ENCODE measurements at regions not wholly inside any gene's neighbourhood (a gene's known extent, or its start where the extent isn't known, plus 50 kb on each side); places are given as distances from the start of the nearest gene placed in this dataset.

- DNase-seq (ENCODE audit: low spot score) (no peak), ATAC-seq (ENCODE audit: insufficient number of reproducible peaks, low FRiP score, low read depth) (no peak)
- TF ChIP-seq CTCF (IDR thresholded peaks at IDR 0.05): no peak
- Histone ChIP-seq H3K9me3 (no peaks in the 10 kb centered on the region), H3K36me3 (no peaks in the 10 kb centered on the region), H3K27me3 (replicated peaks; ENCODE audit: insufficient read depth) (no peaks in the 10 kb centered on the region), H3K27ac (no peak overlapping the region), H3K4me3 (no peak overlapping the region), H3K4me1 (ENCODE audit: control insufficient read depth in 1 of 2, low read depth in 2 of 2) (no peaks in the 10 kb centered on the region)
These were observed 670.5 kb upstream of the SEMA6A start for GRCh38 chr5:117245130-117245529.

- Histone ChIP-seq H3K4me1 (ENCODE audit: control insufficient read depth in 1 of 2, low read depth in 2 of 2) (no peaks in the 10 kb centered on the region), H3K27ac (no peak overlapping the region), H3K4me3 (no peak overlapping the region), H3K27me3 (replicated peaks; ENCODE audit: insufficient read depth) (no peaks in the 10 kb centered on the region), H3K9me3 (no peaks in the 10 kb centered on the region), H3K36me3 (no peaks in the 10 kb centered on the region)
- DNase-seq (ENCODE audit: low spot score) (no peak), ATAC-seq (ENCODE audit: insufficient number of reproducible peaks, low FRiP score, low read depth) (no peak)
- TF ChIP-seq CTCF (IDR thresholded peaks at IDR 0.05): no peak
These were observed 667.4 kb upstream of the SEMA6A start for GRCh38 chr5:117242028-117242427.

- Histone ChIP-seq H3K36me3 (no peaks in the 10 kb centered on the region), H3K9me3 (no peaks in the 10 kb centered on the region), H3K27me3 (replicated peaks; ENCODE audit: insufficient read depth) (no peaks in the 10 kb centered on the region), H3K4me1 (ENCODE audit: control insufficient read depth in 1 of 2, low read depth in 2 of 2) (no peaks in the 10 kb centered on the region), H3K27ac (no peak overlapping the region), H3K4me3 (no peak overlapping the region)
- no peak for DNase-seq (ENCODE audit: low spot score)
- ATAC-seq (ENCODE audit: insufficient number of reproducible peaks, low FRiP score, low read depth): no peak
- no peak for TF ChIP-seq CTCF (IDR thresholded peaks at IDR 0.05)
These were observed 662.3 kb upstream of the SEMA6A start for GRCh38 chr5:117236941-117237340.

- ATAC-seq (ENCODE audit: insufficient number of reproducible peaks, low FRiP score, low read depth): no peak
- no peak overlapping the region for H3K27ac ChIP-seq
- no peaks in the 10 kb centered on the region for H3K4me1 ChIP-seq (ENCODE audit: control insufficient read depth in 1 of 2, low read depth in 2 of 2)
- H3K9me3 ChIP-seq: no peaks in the 10 kb centered on the region
- H3K36me3 ChIP-seq: no peaks in the 10 kb centered on the region
- H3K27me3 ChIP-seq (replicated peaks; ENCODE audit: insufficient read depth): no peaks in the 10 kb centered on the region
- no peak for TF ChIP-seq CTCF (IDR thresholded peaks at IDR 0.05)
- H3K4me3 ChIP-seq: no peak overlapping the region
- no peak for DNase-seq (ENCODE audit: low spot score)
These were observed 661.2 kb upstream of the SEMA6A start for GRCh38 chr5:117235786-117236185.

GRCh38 chr5:117230375-117230774 lies 655.8 kb upstream of the SEMA6A start:
- ATAC-seq (ENCODE audit: insufficient number of reproducible peaks, low FRiP score, low read depth) (no peak), DNase-seq (ENCODE audit: low spot score) (no peak)
- no peak for TF ChIP-seq CTCF (IDR thresholded peaks at IDR 0.05)
- H3K4me1 ChIP-seq (ENCODE audit: control insufficient read depth in 1 of 2, low read depth in 2 of 2): no peaks in the 10 kb centered on the region
- H3K27me3 ChIP-seq (replicated peaks; ENCODE audit: insufficient read depth): no peaks in the 10 kb centered on the region
- no peaks in the 10 kb centered on the region for H3K9me3 ChIP-seq
- H3K36me3 ChIP-seq: no peaks in the 10 kb centered on the region
- no peak overlapping the region for H3K4me3 ChIP-seq
- H3K27ac ChIP-seq: no peak overlapping the region

Measured in thoracic aorta (tissue), 2 donors.